HUDEP-2 (cell line): ENCODE measurements at regions not wholly inside any gene's neighbourhood (a gene's known extent, or its start where the extent isn't known, plus 50 kb on each side); places are given as distances from the start of the nearest gene placed in this dataset.
"Not testable (repeated sequence)": the region's sequence is repeated elsewhere in the genome, so short reads cannot be mapped to it uniquely, and the experiment has no call there.

ENCODE experiments used
- DNase-seq, 76 experiments: peaks; one replicate each; lab custom pipeline; 2025; ENCODE audit not compliant: unreplicated experiment in 76 of 76; lab: John Stamatoyannopoulos, UW

GRCh38 chr10:129063877-129064276, 403.2 kb upstream of the MGMT start:
- no peak for DNase-seq

DNA sequence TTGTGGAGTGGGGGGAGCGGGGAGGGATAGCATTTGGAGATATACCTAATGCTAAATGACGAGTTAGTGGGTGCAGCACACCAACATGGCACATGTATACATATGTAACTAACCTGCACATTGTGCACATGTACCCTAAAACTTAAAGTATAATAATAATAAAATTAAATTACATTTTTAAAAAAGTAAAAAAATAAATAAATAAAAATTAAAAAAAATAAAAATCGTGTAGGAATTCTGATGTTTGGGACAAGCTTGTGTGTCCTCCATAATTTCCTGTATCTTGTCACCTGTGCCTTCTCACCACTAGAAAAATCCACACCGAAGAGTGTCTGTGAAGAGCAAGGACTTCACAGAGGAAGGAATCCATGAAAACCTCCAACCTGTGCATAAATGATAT, 400.5 kb upstream of the MGMT start:
- DNase-seq = not testable (repeated sequence)

GRCh38 chr10:129071411-129071810, 395.6 kb upstream of the MGMT start:
- DNase-seq = not testable (repeated sequence)

DNA sequence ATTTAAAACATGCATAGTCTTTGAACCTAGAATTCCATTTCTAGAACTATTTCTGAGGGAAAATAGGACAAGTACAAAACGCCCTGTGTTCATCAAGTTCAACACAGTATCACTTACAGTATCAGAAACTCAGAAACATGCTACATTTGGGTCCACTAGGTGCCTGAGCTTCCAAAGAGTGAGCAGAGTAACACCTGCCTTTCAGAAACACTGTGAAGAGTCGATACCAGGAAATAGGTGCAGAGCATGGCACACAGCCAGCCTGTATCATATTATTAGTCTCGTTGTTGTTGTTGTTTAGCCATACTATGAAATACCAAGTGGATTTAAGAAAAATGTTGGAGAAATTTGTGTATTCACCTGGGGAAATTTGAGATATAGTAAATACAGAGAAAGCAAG, 392.1 kb upstream of the MGMT start:
- no peak for DNase-seq

DNA sequence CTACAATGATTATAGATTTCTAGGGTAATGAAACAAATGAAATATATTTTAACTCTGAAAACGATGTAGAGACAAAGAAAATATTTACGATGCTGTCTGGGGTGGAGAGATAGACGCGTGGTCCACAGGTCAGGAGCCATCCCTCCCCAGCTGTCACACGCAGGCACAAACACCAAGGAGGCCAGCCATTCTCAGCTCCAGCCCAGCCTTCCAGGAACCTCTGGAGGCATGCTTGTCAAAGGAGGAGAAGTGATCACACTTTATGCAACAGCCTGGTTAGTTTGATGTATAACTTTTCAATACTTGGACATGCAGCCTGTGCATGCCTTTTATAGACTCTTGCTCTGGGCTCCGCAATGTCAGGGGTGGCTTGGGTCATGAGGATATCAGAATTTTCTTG, 391.5 kb upstream of the MGMT start:
- no peak for DNase-seq

GRCh38 chr10:129075927-129076326, 391.1 kb upstream of the MGMT start:
- no peak for DNase-seq

DNA sequence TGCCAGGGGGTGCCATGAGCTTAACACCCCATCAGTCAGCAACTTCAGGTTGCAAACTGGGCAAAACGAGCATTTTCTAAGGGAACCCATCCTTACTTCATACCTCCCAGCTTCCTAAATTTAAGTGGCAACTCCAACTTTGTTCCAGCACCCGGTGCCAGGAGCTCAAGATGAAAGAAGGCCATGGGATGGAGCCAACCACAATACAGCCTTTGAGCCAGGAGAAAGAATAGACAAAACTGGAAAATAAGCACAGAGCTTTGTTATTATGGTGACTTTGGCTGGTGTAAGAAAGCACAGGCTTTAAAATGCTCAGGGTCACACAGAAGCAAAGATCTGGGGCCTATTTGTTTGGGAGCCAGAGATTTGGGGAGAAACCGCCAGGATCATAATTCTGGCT, 388.7 kb upstream of the MGMT start:
- no peak for DNase-seq

DNA sequence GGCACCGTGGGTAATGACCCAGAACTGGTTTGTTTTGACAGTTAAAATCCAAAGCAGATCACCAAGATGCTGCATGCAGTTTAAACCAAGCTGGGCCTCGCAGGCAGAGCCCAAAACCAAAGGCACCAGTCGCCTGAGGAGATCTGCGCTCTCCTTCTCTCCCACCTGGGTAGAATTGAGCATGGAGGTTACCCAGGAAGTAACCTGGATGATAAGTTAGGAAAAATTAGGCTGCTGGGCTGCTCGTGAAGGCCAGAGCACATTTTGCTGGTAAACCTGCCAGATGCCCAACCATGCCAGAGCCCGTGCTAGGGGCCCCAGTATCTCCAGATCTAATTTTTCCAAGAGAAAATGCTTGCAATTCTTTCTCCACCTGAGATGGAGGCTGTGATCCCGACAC, 388.3 kb upstream of the MGMT start:
- DNase-seq = no peak

- no peak for DNase-seq
Measured at GRCh38 chr10:129079705-129080104, 387.3 kb upstream of the MGMT start.

DNA sequence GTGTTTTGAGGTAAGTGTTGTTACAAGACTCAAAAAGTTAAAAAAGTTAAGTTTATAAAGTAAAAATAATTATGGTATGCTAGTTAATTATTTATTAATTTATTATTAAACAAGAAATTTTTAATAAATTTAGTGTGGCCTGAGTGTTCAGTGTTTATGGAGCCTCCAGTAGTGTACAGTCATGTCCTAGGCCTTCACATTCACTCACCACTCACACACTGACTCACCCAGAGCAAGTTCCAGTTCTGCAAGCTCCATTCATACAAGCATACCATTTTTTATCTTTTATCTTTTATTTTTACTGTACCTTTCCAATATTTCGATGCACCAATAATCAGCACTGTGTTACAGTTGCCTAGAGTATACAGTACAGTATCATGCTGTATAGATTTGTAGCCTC, 381.2 kb upstream of the MGMT start:
- DNase-seq = no peak

- no peak for DNase-seq
Measured at GRCh38 chr10:129089341-129089740, 377.7 kb upstream of the MGMT start.

DNA sequence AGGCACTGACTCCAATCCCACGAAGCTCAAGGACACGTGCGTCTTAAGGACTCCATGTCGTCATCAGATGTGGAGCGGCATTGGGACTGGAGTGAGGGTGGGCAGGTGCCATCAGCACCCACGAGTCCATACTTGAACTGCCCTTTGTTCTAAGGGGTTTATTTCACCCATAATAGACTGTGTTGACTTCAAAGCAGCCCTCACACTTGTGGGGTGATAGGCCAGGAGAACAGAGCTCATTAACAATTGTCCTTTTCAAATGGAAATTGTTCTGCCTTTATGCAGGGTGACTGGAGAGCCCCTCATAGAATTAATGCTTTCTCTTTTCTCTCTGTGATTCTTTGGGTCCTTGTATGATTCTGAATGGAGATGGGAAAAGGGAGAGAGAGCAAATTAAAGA, 376.9 kb upstream of the MGMT start:
- no peak for DNase-seq

GRCh38 chr10:129090618-129091366, 376.2 kb upstream of the MGMT start:
- DNase-seq = no peak

- DNase-seq = no peak
Measured at GRCh38 chr10:129093641-129094040, 373.4 kb upstream of the MGMT start.

GRCh38 chr10:129094233-129094632, 372.8 kb upstream of the MGMT start:
- no peak for DNase-seq

DNA sequence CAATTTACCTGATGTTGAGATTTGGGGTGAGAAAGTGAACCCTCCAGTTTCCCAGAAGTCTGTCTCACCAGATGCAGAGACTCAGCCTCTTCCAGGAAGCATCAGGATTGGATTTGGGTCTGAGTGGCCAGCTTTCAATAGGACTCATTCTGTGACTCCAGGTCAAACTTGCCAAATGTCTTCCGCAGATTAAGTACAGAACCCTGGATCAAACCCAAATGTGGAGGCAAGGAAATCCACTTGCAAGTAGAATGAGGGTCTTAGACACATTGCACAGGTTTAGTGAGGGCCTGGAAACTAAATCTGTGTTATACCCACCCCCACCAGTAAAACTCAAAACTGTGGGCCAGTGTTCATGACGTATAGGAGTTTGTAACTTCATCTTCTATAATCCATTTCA, 372.2 kb upstream of the MGMT start:
- DNase-seq = no peak

- DNase-seq = no peak
Measured at GRCh38 chr10:129095680-129096064, 371.4 kb upstream of the MGMT start.

DNA sequence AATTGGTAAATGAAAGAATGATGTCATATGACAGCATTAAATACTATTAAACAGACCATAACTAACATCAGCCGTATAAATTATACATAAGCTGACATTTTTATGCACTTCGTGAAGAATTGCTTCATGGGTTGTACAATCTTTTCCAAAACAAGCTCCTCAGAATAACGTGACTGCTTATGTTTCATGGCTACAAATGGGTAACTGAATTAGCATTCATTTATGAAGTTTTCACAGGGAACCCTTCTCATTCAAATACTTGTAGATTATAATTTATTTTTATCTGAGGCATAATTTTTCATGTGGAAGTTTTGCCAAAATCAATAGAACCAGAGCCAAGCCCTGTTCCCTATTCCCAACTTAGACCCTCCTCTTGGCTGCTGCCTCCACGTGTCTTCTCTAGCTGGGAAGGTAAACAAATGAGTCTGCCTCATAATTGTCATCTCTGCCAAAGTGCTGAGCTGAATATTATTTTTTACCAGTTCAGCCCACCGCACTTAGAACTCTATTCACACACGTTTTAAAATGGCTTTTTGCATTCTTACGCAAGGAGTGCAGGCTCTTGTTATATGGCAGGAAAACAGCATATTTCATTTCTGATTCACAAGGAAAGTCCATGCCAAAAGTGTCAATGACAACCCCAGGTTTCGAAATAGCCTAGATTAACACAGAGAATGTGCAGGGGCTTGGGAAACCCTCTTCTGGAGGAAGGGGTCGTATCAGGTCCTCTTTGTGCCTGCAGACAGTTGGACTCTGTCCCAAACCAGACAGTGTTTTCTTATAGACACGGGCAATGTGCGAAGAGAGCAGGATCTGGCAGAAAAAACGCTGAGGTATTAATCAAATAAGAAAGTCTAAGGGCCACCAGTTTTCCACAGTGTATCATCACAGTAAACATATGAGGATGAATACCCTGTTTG, 370.7 kb upstream of the MGMT start:
- no peak for DNase-seq

DNA sequence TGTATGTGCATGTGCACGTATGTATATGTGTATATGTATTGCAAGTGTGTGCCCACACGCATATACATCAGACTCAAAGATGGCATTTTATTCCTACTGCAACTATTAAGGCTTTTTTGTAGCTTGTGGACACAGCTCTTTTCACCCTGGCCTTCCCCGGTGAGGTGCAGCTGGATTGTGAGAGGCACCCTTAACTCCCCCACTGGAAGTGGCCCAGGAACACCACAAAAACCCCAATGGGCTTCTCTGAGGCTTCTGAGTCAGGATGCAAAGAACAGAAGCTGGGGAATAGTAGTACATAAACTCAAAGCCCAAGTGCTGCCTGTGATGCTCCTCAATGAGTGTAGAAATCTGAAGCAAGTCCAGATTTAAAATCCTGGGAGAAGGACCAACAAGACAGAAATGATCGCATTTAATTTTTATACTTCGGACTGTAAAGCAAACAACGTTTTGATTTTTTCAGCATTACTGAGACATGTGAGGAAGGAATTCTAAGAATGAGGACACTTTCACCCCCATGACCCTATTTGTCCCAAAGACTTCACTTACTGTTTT, 369.2 kb upstream of the MGMT start:
- no peak for DNase-seq

GRCh38 chr10:129098517-129098916, 368.5 kb upstream of the MGMT start:
- DNase-seq = no peak

DNA sequence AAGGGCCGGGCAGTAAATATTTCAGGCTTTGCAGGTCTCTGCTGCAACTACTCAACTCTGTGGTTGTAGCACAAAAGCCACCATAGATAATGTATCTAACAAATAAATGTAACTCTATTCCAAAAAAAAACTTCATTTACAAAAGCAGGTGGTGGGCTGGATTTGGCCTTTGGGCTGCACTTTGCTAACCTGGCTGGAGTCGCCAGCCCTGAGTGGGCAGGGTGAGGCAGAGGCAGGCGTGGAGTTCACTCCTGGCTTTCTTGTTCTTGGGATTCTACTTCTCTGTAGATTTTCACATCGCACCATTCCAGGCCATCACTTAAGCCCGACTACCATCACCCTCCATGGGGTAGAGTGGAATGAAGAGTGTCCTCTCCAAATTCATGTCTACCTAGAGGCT, 367.6 kb upstream of the MGMT start:
- DNase-seq = no peak

GRCh38 chr10:129099992-129100391, 367.0 kb upstream of the MGMT start:
- DNase-seq = no peak
